ENCODE measurements at regions not wholly inside any gene's neighbourhood (a gene's known extent, or its start where the extent isn't known, plus 50 kb on each side); places are given as distances from the start of the nearest gene placed in this dataset.
"Not testable (repeated sequence)": the region's sequence is repeated elsewhere in the genome, so short reads cannot be mapped to it uniquely, and the experiment has no call there.

GRCh38 chr6:137977814-137978213 is 110.8 kb downstream of the TNFAIP3 start:
- 58 to 85% (median 65%) methylated on average over 3 of the region's 3 CpGs for WGBS, 5 donors
- H3K4me3 ChIP-seq: no peak overlapping the region
- DNase-seq: no peak
- H3K9me3 ChIP-seq: no peaks in the 10 kb centered on the region
- peaks cover 0 to 44% (median 21%) of the 10 kb centered on the region in 6 donors for H3K4me1 ChIP-seq
- intact Hi-C loops (cut with DNase I; ENCODE audit: low total_unique reads): no loop called here
- H3K27ac ChIP-seq: no peak overlapping the region
- TF ChIP-seq POLR2A (IDR thresholded peaks at IDR 0.05) (no peak), CTCF (IDR thresholded peaks at IDR 0.05 in 8 of 11, conservative IDR thresholded peaks at IDR 0.05 in 3 of 11) (no peak), POLR2AphosphoS5 (IDR thresholded peaks at IDR 0.05) (no peak)
- H3K27me3 ChIP-seq (replicated peaks in 1 of 7): no peaks in the 10 kb centered on the region
- no peaks in the 10 kb centered on the region for H3K36me3 ChIP-seq

GRCh38 chr6:137978252-137978896 is 111.3 kb downstream of the TNFAIP3 start:
- Histone ChIP-seq H3K36me3 (no peaks in the 10 kb centered on the region), H3K4me3 (no peak overlapping the region), H3K9me3 (no peaks in the 10 kb centered on the region), H3K27me3 (replicated peaks in 1 of 7) (no peaks in the 10 kb centered on the region), H3K27ac (no peak overlapping the region), H3K4me1 (peaks cover 0 to 41% (median 21%) of the 10 kb centered on the region in 6 donors)
- no peak for DNase-seq
- intact Hi-C loops (cut with DNase I; ENCODE audit: low total_unique reads): no loop called here
- WGBS, 5 donors: 68 to 82% (median 75%) methylated on average over 8 of the region's 8 CpGs
- TF ChIP-seq POLR2A (IDR thresholded peaks at IDR 0.05) (no peak), POLR2AphosphoS5 (IDR thresholded peaks at IDR 0.05) (no peak), CTCF (IDR thresholded peaks at IDR 0.05 in 8 of 11, conservative IDR thresholded peaks at IDR 0.05 in 3 of 11) (no peak)

- H3K9me3 ChIP-seq; H3K36me3 ChIP-seq; H3K27me3 ChIP-seq (replicated peaks in 1 of 7); DNase-seq; H3K4me3 ChIP-seq; H3K27ac ChIP-seq; intact Hi-C loops (cut with DNase I; ENCODE audit: low total_unique reads): not testable (repeated sequence)
- WGBS, 5 donors: 92 to 98% (median 94%) methylated on average over 6 of the region's 6 CpGs
- H3K4me1 ChIP-seq: peaks cover 0 to 39% (median 20%) of the 10 kb centered on the region in 6 donors
Observed at GRCh38 chr6:137979263-137979662, 112.2 kb downstream of the TNFAIP3 start.

GRCh38 chr6:137980777-137981176 is 113.7 kb downstream of the TNFAIP3 start:
- intact Hi-C loops (cut with DNase I; ENCODE audit: low total_unique reads): no loop called here
- TF ChIP-seq CTCF (IDR thresholded peaks at IDR 0.05 in 8 of 11, conservative IDR thresholded peaks at IDR 0.05 in 3 of 11): no peak
- TF ChIP-seq POLR2A (IDR thresholded peaks at IDR 0.05): no peak
- no peak for TF ChIP-seq POLR2AphosphoS5 (IDR thresholded peaks at IDR 0.05)
- H3K9me3 ChIP-seq: no peaks in the 10 kb centered on the region
- no peaks in the 10 kb centered on the region for H3K36me3 ChIP-seq
- no peaks in the 10 kb centered on the region for H3K27me3 ChIP-seq (replicated peaks in 1 of 7)
- H3K27ac ChIP-seq: no peak overlapping the region
- 54 to 97% (median 91%) methylated on average over 1 of the region's 1 CpG for WGBS, 5 donors
- no peak for DNase-seq
- H3K4me3 ChIP-seq: no peak overlapping the region
- H3K4me1 ChIP-seq: peaks cover 0 to 23% (median 5%) of the 10 kb centered on the region in 6 donors
